OCI-LY7 (cell line): ENCODE measurements at regions not wholly inside any gene's neighbourhood (a gene's known extent, or its start where the extent isn't known, plus 50 kb on each side); places are given as distances from the start of the nearest gene placed in this dataset.

Experiments
- BruUV-seq: library from RNA; stranded (reverse); fragments of 400-500 nt; replicated peaks from 2 replicates; lab custom pipeline; 2021; lab: Mats Ljungman, UMichigan
- CTCF ChIA-PET: fragments of 300-600 bp; sonication (Branson Sonifier 250); formaldehyde crosslinking; loops from one replicate; lab custom pipeline; 2022; ENCODE audit warnings: antibody characterized with exemption; ENCODE audit not compliant: unreplicated experiment; lab: Charles Lee
- POLR2A ChIA-PET: fragments of 300-600 bp; sonication (Branson Sonifier 250); formaldehyde crosslinking; loops from one replicate; lab custom pipeline; 2022; ENCODE audit warnings: antibody characterized with exemption; lab: Charles Lee
- DNase-seq: peaks from one replicate; pipeline ENCODE4 v3.0.0-alpha.2; 2015; ENCODE audit warnings: low spot score
- H2AFZ ChIP-seq: fragments of 200-600 bp; sonication (generic), shearing (Covaris generic); 2 replicates; pipeline ENCODE4 v1.6.1; 2014; ENCODE audit warnings: mild to moderate bottlenecking, antibody characterized with exemption, low read length, moderate library complexity
- H3K27ac ChIP-seq: fragments of 200-600 bp; sonication (generic); 2 replicates; pipeline ENCODE4 v1.5.1; 2014; ENCODE audit warnings: mixed run types, low read depth, mild to moderate bottlenecking, moderate library complexity, low read length, inconsistent platforms; ENCODE audit not compliant: poor library complexity, severe bottlenecking
- H3K36me3 ChIP-seq: fragments of 200-600 bp; sonication (generic); 2 replicates; pipeline ENCODE4 v1.6.1; 2014; ENCODE audit warnings: mild to moderate bottlenecking, antibody characterized with exemption, low read length, moderate library complexity, mixed read lengths; ENCODE audit not compliant: insufficient read depth
- H3K4me1 ChIP-seq: fragments of 200-600 bp; sonication (generic); 2 replicates; pipeline ENCODE4 v1.5.1; 2014; ENCODE audit warnings: mild to moderate bottlenecking, low read length; ENCODE audit not compliant: insufficient read depth, poor library complexity, severe bottlenecking
- H3K4me2 ChIP-seq: fragments of 200-600 bp; sonication (generic); 2 replicates; pipeline ENCODE4 v1.6.1; 2014; ENCODE audit warnings: mild to moderate bottlenecking, low read length
- H3K4me3 ChIP-seq: fragments of 200-600 bp; sonication (generic); 2 replicates; pipeline ENCODE4 v1.5.1; 2014; ENCODE audit warnings: mild to moderate bottlenecking, low read depth, low read length; ENCODE audit not compliant: poor library complexity, severe bottlenecking
- H3K79me2 ChIP-seq: fragments of 200-600 bp; sonication (generic); 2 replicates; pipeline ENCODE4 v1.6.1; 2016; ENCODE audit warnings: low read depth, mild to moderate bottlenecking, low read length, moderate library complexity, mixed read lengths; ENCODE audit not compliant: insufficient read depth
- H3K9me2 ChIP-seq: fragments of 200-600 bp; sonication (generic); 2 replicates; pipeline ENCODE4 v1.6.1; 2016; ENCODE audit warnings: mild to moderate bottlenecking, low read length, mixed read lengths; ENCODE audit not compliant: insufficient read depth
- H3K9me3 ChIP-seq: fragments of 200-600 bp; sonication (generic); 2 replicates; pipeline ENCODE4 v1.6.1; 2014; ENCODE audit warnings: mild to moderate bottlenecking, mixed run types, low read length, mixed read lengths
- H4K20me1 ChIP-seq: fragments of 200-600 bp; sonication (generic); 2 replicates; pipeline ENCODE4 v1.6.1; 2014; ENCODE audit warnings: mild to moderate bottlenecking, antibody characterized with exemption, low read length, moderate library complexity, mixed read lengths; ENCODE audit not compliant: insufficient read depth
- CTCF ChIP-seq: fragments of 200-600 bp; sonication (generic); conservative IDR thresholded peaks from 2 replicates; pipeline ENCODE4 v1.5.1; 2014; ENCODE audit warnings: mild to moderate bottlenecking, antibody characterized with exemption, low read length, moderate library complexity, mixed read lengths
- EZH2phosphoT487 ChIP-seq: fragments of 200-600 bp; sonication (generic); IDR thresholded peaks from 2 replicates; pipeline ENCODE4 v1.6.1; 2018; ENCODE audit warnings: low read depth, borderline replicate concordance, mild to moderate bottlenecking, mixed run types, antibody characterized with exemption, low read length, moderate library complexity, mixed read lengths
- intact Hi-C: fragments of 100-400 bp; cut with micrococcal nuclease; formaldehyde crosslinking; loops from one replicate; pipeline ENCODE4 v1.10.0; 2022; ENCODE audit not compliant: unreplicated experiment

- ChIA-PET CTCF (no interaction called here), POLR2A (interaction anchor here (0.7 to 1.4 kb wide), 2 partner anchors 10 to 61 kb away, joined by 3 read pairs; no protein-coding TSS in a partner anchor)
- Histone ChIP-seq H3K27ac (no peak overlapping the region), H3K36me3 (no peaks in the 10 kb centered on the region), H2AFZ (no peak overlapping the region), H3K4me3 (no peak overlapping the region), H4K20me1 (no peaks in the 10 kb centered on the region), H3K79me2 (no peaks in the 10 kb centered on the region), H3K9me2 (no peaks in the 10 kb centered on the region), H3K9me3 (no peaks in the 10 kb centered on the region; the same call in 1 of the 2 replicates), H3K4me2 (no peak overlapping the region), H3K4me1 (peaks cover 7% of the 10 kb centered on the region)
- intact Hi-C loops, result no loop called here
- TF ChIP-seq EZH2phosphoT487 (no peak), CTCF (no peak)
- no peak for DNase-seq
- no TSS peak for BruUV-seq
Observed at GRCh38 chr4:19134685-19135084, 1113.1 kb upstream of the LCORL start.

- no peak overlapping the region for H2AFZ ChIP-seq
- H4K20me1 ChIP-seq, result no peaks in the 10 kb centered on the region
- no peak for TF ChIP-seq EZH2phosphoT487
- no peak for TF ChIP-seq CTCF
- H3K4me1 ChIP-seq, result peaks cover 7% of the 10 kb centered on the region
- no peaks in the 10 kb centered on the region for H3K9me2 ChIP-seq
- H3K36me3 ChIP-seq, result no peaks in the 10 kb centered on the region
- no TSS peak for BruUV-seq
- no peak overlapping the region for H3K4me2 ChIP-seq
- no peak for DNase-seq
- ChIA-PET CTCF (no interaction called here), POLR2A (interaction anchor here (0.9 to 1.0 kb wide), 2 partner anchors 14 to 17 kb away, joined by 3 to 4 read pairs; no protein-coding TSS in a partner anchor)
- H3K27ac ChIP-seq, result no peak overlapping the region
- intact Hi-C loops, result no loop called here
- H3K4me3 ChIP-seq, result no peak overlapping the region
- H3K79me2 ChIP-seq, result no peaks in the 10 kb centered on the region
- H3K9me3 ChIP-seq, result no peaks in the 10 kb centered on the region; the same call in 1 of the 2 replicates
Observed at GRCh38 chr4:19133315-19133714, 1111.8 kb upstream of the LCORL start.

- no TSS peak for BruUV-seq
- no peaks in the 10 kb centered on the region for H3K9me2 ChIP-seq
- CTCF ChIA-PET, result no interaction called here
Observed at GRCh38 chr4:19130866-19131265, 1109.3 kb upstream of the LCORL start.

More at GRCh38 chr4:19130866-19131265, 1109.3 kb upstream of the LCORL start:
- Histone ChIP-seq H4K20me1 (no peaks in the 10 kb centered on the region), H3K4me2 (no peak overlapping the region), H3K4me1 (peaks cover 2% of the 10 kb centered on the region), H3K9me3 (no peaks in the 10 kb centered on the region; the same call in 1 of the 2 replicates), H3K36me3 (no peaks in the 10 kb centered on the region), H3K79me2 (no peaks in the 10 kb centered on the region), H3K27ac (no peak overlapping the region), H3K4me3 (no peak overlapping the region), H2AFZ (0 out of 2 replicates have a peak overlapping the region, but pooled peaks have one; percentile 4)
- no peak for DNase-seq
- intact Hi-C loops, result no loop called here
- no peak for TF ChIP-seq CTCF
- no peak for TF ChIP-seq EZH2phosphoT487
- POLR2A ChIA-PET, result interaction anchor here (2.0 kb wide), 1 partner anchor 20 kb away, joined by 4 read pairs; no protein-coding TSS in a partner anchor
